ENCODE measurements at regions not wholly inside any gene's neighbourhood (a gene's known extent, or its start where the extent isn't known, plus 50 kb on each side); places are given as distances from the start of the nearest gene placed in this dataset.
"Not testable (repeated sequence)": the region's sequence is repeated elsewhere in the genome, so short reads cannot be mapped to it uniquely, and the experiment has no call there.

DNA sequence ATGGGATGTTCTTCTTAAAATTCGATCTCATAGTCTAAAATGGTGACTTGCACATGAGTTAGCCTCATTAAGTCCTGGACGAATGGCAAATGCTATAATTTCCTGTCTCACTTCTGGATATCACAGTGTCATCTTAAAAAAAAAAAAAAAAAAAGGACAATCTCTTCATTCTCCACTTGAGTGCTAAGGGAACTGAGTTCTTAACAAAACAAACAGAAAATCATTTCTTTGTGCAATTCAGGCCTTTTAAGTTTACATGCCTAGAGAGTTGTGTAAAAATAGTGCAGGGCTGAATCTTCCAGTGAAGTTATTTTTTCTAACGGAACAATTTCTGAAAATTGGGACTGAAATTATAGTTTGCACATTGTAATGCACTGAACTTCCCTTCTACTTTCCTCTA is 122.8 kb upstream of the FAT1 start:
- 48 to 65% (median 59%) methylated on average over 3 of the region's 3 CpGs for WGBS, 3 donors
- ATAC-seq (no peak), DNase-seq (no peak)
- no peak overlapping the region for H3K4me3 ChIP-seq
- intact Hi-C loops (cut with DNase I): no loop called here
- no peaks in the 10 kb centered on the region for H3K27me3 ChIP-seq (ENCODE audit: insufficient read depth in 3 of 3, low read length in 2 of 3)
- peaks cover 7% of the 10 kb centered on the region for H3K9me3 ChIP-seq
- H3K27ac ChIP-seq: no peak overlapping the region
- H3K36me3 ChIP-seq (ENCODE audit: insufficient read depth in 1 of 2, low read depth in 1 of 2): no peaks in the 10 kb centered on the region
- TF ChIP-seq, protein P1, sequence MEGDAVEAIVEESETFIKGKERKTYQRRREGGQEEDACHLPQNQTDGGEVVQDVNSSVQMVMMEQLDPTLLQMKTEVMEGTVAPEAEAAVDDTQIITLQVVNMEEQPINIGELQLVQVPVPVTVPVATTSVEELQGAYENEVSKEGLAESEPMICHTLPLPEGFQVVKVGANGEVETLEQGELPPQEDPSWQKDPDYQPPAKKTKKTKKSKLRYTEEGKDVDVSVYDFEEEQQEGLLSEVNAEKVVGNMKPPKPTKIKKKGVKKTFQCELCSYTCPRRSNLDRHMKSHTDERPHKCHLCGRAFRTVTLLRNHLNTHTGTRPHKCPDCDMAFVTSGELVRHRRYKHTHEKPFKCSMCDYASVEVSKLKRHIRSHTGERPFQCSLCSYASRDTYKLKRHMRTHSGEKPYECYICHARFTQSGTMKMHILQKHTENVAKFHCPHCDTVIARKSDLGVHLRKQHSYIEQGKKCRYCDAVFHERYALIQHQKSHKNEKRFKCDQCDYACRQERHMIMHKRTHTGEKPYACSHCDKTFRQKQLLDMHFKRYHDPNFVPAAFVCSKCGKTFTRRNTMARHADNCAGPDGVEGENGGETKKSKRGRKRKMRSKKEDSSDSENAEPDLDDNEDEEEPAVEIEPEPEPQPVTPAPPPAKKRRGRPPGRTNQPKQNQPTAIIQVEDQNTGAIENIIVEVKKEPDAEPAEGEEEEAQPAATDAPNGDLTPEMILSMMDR (IDR thresholded peaks at IDR 0.05): no peak
- no peaks in the 10 kb centered on the region for H3K4me1 ChIP-seq

GRCh38 chr4:186847429-186848131 is 123.9 kb upstream of the FAT1 start:
- intact Hi-C loops (cut with DNase I); H3K4me3 ChIP-seq; ATAC-seq; H3K27me3 ChIP-seq (ENCODE audit: insufficient read depth in 3 of 3, low read length in 2 of 3); H3K27ac ChIP-seq; H3K4me1 ChIP-seq; DNase-seq; H3K36me3 ChIP-seq (ENCODE audit: insufficient read depth in 1 of 2, low read depth in 1 of 2); H3K9me3 ChIP-seq: not testable (repeated sequence)
- 96 to 100% (median 98%) methylated on average over 3 of the region's 3 CpGs for WGBS, 3 donors

DNA sequence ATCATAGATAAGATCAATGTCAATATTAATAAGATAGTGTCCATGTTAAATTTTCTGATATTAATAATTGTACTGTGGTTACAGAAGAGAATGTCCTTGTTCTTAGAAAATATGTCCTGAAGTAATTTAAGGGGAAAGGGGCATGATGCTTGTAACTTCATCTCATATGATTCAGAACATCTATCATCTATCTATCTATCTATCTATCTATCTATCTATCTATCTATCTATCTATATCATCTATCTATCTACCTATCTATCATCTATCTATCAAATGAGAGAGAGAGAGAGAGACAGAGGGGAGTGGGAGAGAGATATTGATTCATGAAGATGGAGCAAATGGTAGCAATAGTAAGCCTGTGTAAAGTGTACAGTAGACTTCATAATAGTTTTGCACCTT is 124.8 kb upstream of the FAT1 start:
- no peak overlapping the region for H3K27ac ChIP-seq
- intact Hi-C loops (cut with DNase I): no loop called here
- H3K27me3 ChIP-seq (ENCODE audit: insufficient read depth in 3 of 3, low read length in 2 of 3): no peaks in the 10 kb centered on the region
- DNase-seq (no peak), ATAC-seq (no peak)
- H3K36me3 ChIP-seq (ENCODE audit: insufficient read depth in 1 of 2, low read depth in 1 of 2): no peaks in the 10 kb centered on the region
- no peak overlapping the region for H3K4me3 ChIP-seq
- TF ChIP-seq, protein P1 (IDR thresholded peaks at IDR 0.05): no peak
- peaks cover 7% of the 10 kb centered on the region for H3K9me3 ChIP-seq
- H3K4me1 ChIP-seq: no peaks in the 10 kb centered on the region

DNA sequence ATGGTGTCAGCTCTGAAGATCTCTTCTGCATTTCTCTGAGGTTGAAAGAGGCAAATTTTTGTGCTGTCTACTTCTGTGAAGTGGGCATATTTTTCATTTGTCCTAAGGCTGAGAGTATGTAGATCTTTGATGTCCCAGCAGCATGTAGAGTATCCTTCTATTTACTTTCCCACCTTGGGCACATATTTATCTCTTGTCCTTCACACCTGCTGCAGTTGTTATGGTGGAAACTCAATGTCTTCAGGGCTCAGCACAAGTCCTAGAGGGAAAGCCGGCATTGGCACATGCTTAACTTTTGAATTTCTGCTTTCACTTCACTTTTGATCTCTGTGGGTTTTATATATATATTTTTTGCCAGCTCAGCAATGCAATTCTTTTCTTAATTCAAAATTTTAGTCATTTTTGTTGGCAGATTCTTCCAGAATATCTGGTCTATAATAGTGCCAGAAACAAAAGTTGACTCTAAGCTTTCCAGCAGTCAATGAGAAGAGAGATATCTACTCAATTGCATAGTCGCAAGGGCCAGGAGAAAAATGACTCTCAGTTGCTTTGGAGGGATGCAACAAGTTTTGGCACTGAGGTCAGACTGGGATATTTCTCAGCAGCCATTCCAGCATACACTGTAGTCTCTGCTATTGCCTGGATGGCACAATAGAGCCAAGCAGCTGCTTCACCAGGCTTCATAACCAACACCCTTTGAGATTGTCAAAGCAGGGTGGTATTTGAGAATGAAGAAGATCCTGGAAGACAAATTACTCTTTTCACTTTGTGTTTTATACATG is 127.8 kb upstream of the FAT1 start:
- intact Hi-C loops (cut with DNase I): no loop called here
- Histone ChIP-seq H3K27ac (no peak overlapping the region), H3K4me3 (no peak overlapping the region), H3K27me3 (ENCODE audit: insufficient read depth in 3 of 3, low read length in 2 of 3) (no peaks in the 10 kb centered on the region), H3K9me3 (peaks cover 7% of the 10 kb centered on the region), H3K4me1 (no peaks in the 10 kb centered on the region), H3K36me3 (ENCODE audit: insufficient read depth in 1 of 2, low read depth in 1 of 2) (no peaks in the 10 kb centered on the region)
- no peak for ATAC-seq
- 38 to 46% (median 43%) methylated on average over 2 of the region's 2 CpGs for WGBS, 3 donors
- TF ChIP-seq, protein P1 (IDR thresholded peaks at IDR 0.05): no peak
- DNase-seq: no peak

DNA sequence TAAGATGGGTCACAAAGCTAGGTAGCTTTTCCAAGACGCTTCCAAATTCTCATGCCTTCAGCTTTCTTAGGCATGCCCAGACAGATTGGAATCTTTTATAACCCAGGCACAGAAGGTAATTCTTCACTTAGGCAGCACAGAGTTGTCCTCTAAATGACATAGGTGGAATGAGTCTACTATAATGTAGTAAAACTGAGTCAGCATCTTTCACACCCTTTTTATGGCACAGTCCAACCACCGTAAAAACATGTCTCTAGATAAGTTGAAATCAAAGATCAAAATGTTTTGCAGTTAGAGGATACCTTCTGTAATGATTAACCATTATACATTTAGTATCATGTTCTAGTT is 128.4 kb upstream of the FAT1 start:
- ATAC-seq (no peak), DNase-seq (no peak)
- TF ChIP-seq, protein P1 (IDR thresholded peaks at IDR 0.05): no peak
- Histone ChIP-seq H3K4me1 (no peaks in the 10 kb centered on the region), H3K36me3 (ENCODE audit: insufficient read depth in 1 of 2, low read depth in 1 of 2) (no peaks in the 10 kb centered on the region), H3K27me3 (ENCODE audit: insufficient read depth in 3 of 3, low read length in 2 of 3) (no peaks in the 10 kb centered on the region), H3K9me3 (peaks cover 7% of the 10 kb centered on the region), H3K27ac (no peak overlapping the region), H3K4me3 (no peak overlapping the region)
- intact Hi-C loops (cut with DNase I): no loop called here
- WGBS, 3 donors: 48 to 54% (median 49%) methylated on average over 2 of the region's 2 CpGs

Measured in psoas muscle (tissue), 7 donors.